ENCODE measurements at regions not wholly inside any gene's neighbourhood (a gene's known extent, or its start where the extent isn't known, plus 50 kb on each side); places are given as distances from the start of the nearest gene placed in this dataset.

DNA sequence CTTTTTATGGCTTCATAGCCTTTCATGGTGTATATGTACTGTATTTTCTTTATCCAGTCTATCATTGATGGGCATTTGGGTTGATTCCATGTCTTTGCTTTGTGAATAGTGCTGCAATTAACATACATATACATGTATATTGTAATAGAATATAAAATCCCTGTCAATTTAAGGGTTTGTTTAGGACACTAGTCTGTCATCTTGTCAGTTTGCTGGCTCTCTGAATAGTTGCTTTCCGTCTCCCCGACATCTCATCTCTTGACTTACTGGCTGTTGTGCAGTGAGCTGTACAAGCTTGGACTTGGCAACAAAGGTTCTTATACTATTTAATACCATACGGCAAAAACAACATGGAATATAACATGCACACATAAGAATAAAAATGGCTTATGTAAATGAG lies 1487.5 kb downstream of the LRRC4C start:
- no peak overlapping the region for H3K27ac ChIP-seq (ENCODE audit: low read depth, low read length)
- no peak overlapping the region for H3K27ac Mint-ChIP-seq

DNA sequence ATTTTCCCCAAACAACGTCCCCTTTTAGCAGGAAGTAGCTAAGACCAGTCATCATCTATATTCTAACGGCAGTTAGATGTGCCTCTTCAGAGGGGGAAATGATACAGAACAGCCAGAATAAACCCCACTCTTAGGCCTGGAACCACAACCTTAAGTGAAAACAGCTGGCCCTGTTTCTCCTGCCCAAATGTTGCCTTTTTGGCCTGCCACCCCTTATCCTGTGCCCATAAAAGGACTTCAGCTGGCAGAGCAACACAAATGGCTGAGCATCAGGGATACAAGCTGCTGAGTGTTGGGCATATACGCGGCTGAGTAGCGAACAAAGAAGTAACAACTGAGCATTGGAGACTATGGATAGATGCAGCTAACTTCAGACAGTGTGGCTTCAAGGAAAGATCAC lies 1491.4 kb downstream of the LRRC4C start:
- Histone ChIP-seq H3K36me3 (ENCODE audit: control insufficient read depth, insufficient read depth, low read length) (no peaks in the 10 kb centered on the region), H3K9me3 (ENCODE audit: control insufficient read depth, low read length) (no peaks in the 10 kb centered on the region), H3K27me3 (ENCODE audit: control insufficient read depth, insufficient read depth, low read length, poor library complexity, severe bottlenecking) (no peaks in the 10 kb centered on the region), H3K9ac (ENCODE audit: extremely low read depth, low read length, poor library complexity, severe bottlenecking) (no peak overlapping the region), H3K4me3 (ENCODE audit: low read length) (no peak overlapping the region), H3K27ac (ENCODE audit: low read depth, low read length) (no peak overlapping the region), H3K4me1 (ENCODE audit: control insufficient read depth, insufficient read depth, low read length) (no peaks in the 10 kb centered on the region)
- 95 to 100% methylated on average over 5 of the region's 5 CpGs for WGBS, 2 experiments (ENCODE audit: insufficient coverage in 1 of 2, insufficient read length in 1 of 2)
- Mint-ChIP-seq H3K4me3 (no peak overlapping the region), H3K36me3 (ENCODE audit: low read depth) (no peaks in the 10 kb centered on the region), H3K27me3 (ENCODE audit: insufficient read depth) (no peaks in the 10 kb centered on the region), H3K4me1 (no peaks in the 10 kb centered on the region), H3K27ac (no peak overlapping the region), H3K9me3 (no peaks in the 10 kb centered on the region)
- TF ChIP-seq, protein P1, sequence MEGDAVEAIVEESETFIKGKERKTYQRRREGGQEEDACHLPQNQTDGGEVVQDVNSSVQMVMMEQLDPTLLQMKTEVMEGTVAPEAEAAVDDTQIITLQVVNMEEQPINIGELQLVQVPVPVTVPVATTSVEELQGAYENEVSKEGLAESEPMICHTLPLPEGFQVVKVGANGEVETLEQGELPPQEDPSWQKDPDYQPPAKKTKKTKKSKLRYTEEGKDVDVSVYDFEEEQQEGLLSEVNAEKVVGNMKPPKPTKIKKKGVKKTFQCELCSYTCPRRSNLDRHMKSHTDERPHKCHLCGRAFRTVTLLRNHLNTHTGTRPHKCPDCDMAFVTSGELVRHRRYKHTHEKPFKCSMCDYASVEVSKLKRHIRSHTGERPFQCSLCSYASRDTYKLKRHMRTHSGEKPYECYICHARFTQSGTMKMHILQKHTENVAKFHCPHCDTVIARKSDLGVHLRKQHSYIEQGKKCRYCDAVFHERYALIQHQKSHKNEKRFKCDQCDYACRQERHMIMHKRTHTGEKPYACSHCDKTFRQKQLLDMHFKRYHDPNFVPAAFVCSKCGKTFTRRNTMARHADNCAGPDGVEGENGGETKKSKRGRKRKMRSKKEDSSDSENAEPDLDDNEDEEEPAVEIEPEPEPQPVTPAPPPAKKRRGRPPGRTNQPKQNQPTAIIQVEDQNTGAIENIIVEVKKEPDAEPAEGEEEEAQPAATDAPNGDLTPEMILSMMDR (conservative IDR thresholded peaks at IDR 0.05): no peak
- DNase-seq: no peak

More for the DNA sequence above, 1487.5 kb downstream of the LRRC4C start:
- Histone ChIP-seq H3K4me1 (ENCODE audit: control insufficient read depth, insufficient read depth, low read length) (no peaks in the 10 kb centered on the region), H3K27me3 (ENCODE audit: control insufficient read depth, insufficient read depth, low read length, poor library complexity, severe bottlenecking) (no peaks in the 10 kb centered on the region), H3K4me3 (ENCODE audit: low read length) (no peak overlapping the region), H3K9ac (ENCODE audit: extremely low read depth, low read length, poor library complexity, severe bottlenecking) (no peak overlapping the region), H3K9me3 (ENCODE audit: control insufficient read depth, low read length) (no peaks in the 10 kb centered on the region), H3K36me3 (ENCODE audit: control insufficient read depth, insufficient read depth, low read length) (no peaks in the 10 kb centered on the region)
- TF ChIP-seq, protein P1 (conservative IDR thresholded peaks at IDR 0.05): no peak
- WGBS, 2 experiments (ENCODE audit: insufficient coverage in 1 of 2, insufficient read length in 1 of 2): 100% methylated on average over 3 of the region's 3 CpGs; no CpG with 5 or more reads in 1 of the 2 experiments
- H3K27me3 Mint-ChIP-seq (ENCODE audit: insufficient read depth): no peaks in the 10 kb centered on the region
- peaks cover 1% of the 10 kb centered on the region for H3K4me1 Mint-ChIP-seq
- no peak overlapping the region for H3K4me3 Mint-ChIP-seq
- no peaks in the 10 kb centered on the region for H3K36me3 Mint-ChIP-seq (ENCODE audit: low read depth)
- no peak for DNase-seq
- no peaks in the 10 kb centered on the region for H3K9me3 Mint-ChIP-seq

GRCh38 chr11:39965701-39966100 lies 1493.8 kb downstream of the LRRC4C start:
- Mint-ChIP-seq H3K27me3 (ENCODE audit: insufficient read depth) (no peaks in the 10 kb centered on the region), H3K36me3 (ENCODE audit: low read depth) (no peaks in the 10 kb centered on the region), H3K9me3 (no peaks in the 10 kb centered on the region), H3K4me1 (no peaks in the 10 kb centered on the region), H3K27ac (no peak overlapping the region), H3K4me3 (no peak overlapping the region)
- TF ChIP-seq, protein P1 (conservative IDR thresholded peaks at IDR 0.05): no peak
- Histone ChIP-seq H3K4me1 (ENCODE audit: control insufficient read depth, insufficient read depth, low read length) (no peaks in the 10 kb centered on the region), H3K36me3 (ENCODE audit: control insufficient read depth, insufficient read depth, low read length) (no peaks in the 10 kb centered on the region), H3K9ac (ENCODE audit: extremely low read depth, low read length, poor library complexity, severe bottlenecking) (no peak overlapping the region), H3K27ac (ENCODE audit: low read depth, low read length) (no peak overlapping the region), H3K4me3 (ENCODE audit: low read length) (no peak overlapping the region), H3K27me3 (ENCODE audit: control insufficient read depth, insufficient read depth, low read length, poor library complexity, severe bottlenecking) (no peaks in the 10 kb centered on the region), H3K9me3 (ENCODE audit: control insufficient read depth, low read length) (no peaks in the 10 kb centered on the region)
- 87 to 100% methylated on average over 1 to 2 of the region's 5 CpGs for WGBS, 2 experiments (ENCODE audit: insufficient coverage in 1 of 2, insufficient read length in 1 of 2)
- no peak for DNase-seq

All from endodermal cell (in vitro differentiated cells).